Spleen (tissue), 11 donors: ENCODE measurements at regions not wholly inside any gene's neighbourhood (a gene's known extent, or its start where the extent isn't known, plus 50 kb on each side); places are given as distances from the start of the nearest gene placed in this dataset.

ENCODE experiments used
- DNase-seq: peaks from one replicate; pipeline ENCODE4 v3.0.0-alpha.2; 2020
- H3K27ac ChIP-seq, 8 donors: fragments of 200-600 bp; sonication (generic) in 7 of 8; 1 replicate in 4 of 8; 2 replicates in 4 of 8; pipeline versions ENCODE4 v1.5.0 to v1.8.0; 2016 to 2021; ENCODE audit warnings: inconsistent platforms in 4 of 8, mild to moderate bottlenecking in 4 of 8, moderate library complexity in 1 of 8
- H3K27me3 ChIP-seq, 7 donors: fragments of 200-600 bp; sonication (generic) in 6 of 7; replicated peaks in 1 of 7; 1 replicate in 4 of 7; 2 replicates in 3 of 7; pipeline versions ENCODE4 v1.5.0 to v1.8.0; 2016 to 2021; ENCODE audit warnings: inconsistent platforms in 3 of 7, mild to moderate bottlenecking in 1 of 7
- H3K36me3 ChIP-seq, 6 donors: fragments of 200-600 bp; sonication (generic) in 5 of 6; 1 replicate in 4 of 6; 2 replicates in 2 of 6; pipeline versions ENCODE4 v1.5.0 to v1.8.0; 2016 to 2021; ENCODE audit warnings: inconsistent platforms in 2 of 6
- H3K4me1 ChIP-seq, 6 donors: fragments of 200-600 bp; sonication (generic) in 5 of 6; 1 replicate in 3 of 6; 2 replicates in 3 of 6; pipeline versions ENCODE4 v1.5.0 to v1.8.0; 2016 to 2021; ENCODE audit warnings: inconsistent platforms in 3 of 6
- H3K4me3 ChIP-seq, 8 donors: fragments of 200-600 bp; sonication (generic) in 7 of 8; 1 replicate in 4 of 8; 2 replicates in 4 of 8; pipeline versions ENCODE4 v1.5.0 to v1.8.0; 2016 to 2021; ENCODE audit warnings: inconsistent platforms in 4 of 8, mild to moderate bottlenecking in 4 of 8, moderate library complexity in 2 of 8
- H3K9me3 ChIP-seq, 8 donors: fragments of 200-600 bp; sonication (generic) in 7 of 8; 1 replicate in 4 of 8; 2 replicates in 4 of 8; pipeline versions ENCODE4 v1.5.0 to v1.8.0; 2016 to 2021; ENCODE audit warnings: inconsistent platforms in 4 of 8
- CTCF ChIP-seq, 11 experiments: fragments of 200-600 bp in 7 of 11; fragments of 450-650 bp in 4 of 11; sonication (generic) in 4 of 11; IDR thresholded peaks in 8 of 11; conservative IDR thresholded peaks in 3 of 11; 1 replicate in 7 of 11; 2 replicates in 4 of 11; pipeline versions ENCODE4 v1.4.0 to v1.8.0; 2016 to 2021; ENCODE audit warnings: antibody characterized with exemption in 11 of 11, inconsistent platforms in 4 of 11, mild to moderate bottlenecking in 1 of 11
- POLR2A ChIP-seq, 3 donors: fragments of 450-650 bp; IDR thresholded peaks; one replicate each; pipeline ENCODE4 v1.5.1; 2017; ENCODE audit warnings: antibody characterized with exemption in 3 of 3, mild to moderate bottlenecking in 1 of 3
- POLR2AphosphoS5 ChIP-seq, 3 donors: sonication (generic); formaldehyde crosslinking; IDR thresholded peaks; one replicate each; pipeline ENCODE4 v1.5.1; 2017; ENCODE audit warnings: antibody characterized with exemption in 3 of 3
- WGBS, 5 donors: extraction: QIAGEN DNeasy Blood & Tissue Kit in 3 of 5; methylation state at CpG; one replicate each; pipeline versions ENCODE4 v1.1.5 to v1.1.7; 2013 to 2018; 5-methylcytosine and 5-hydroxymethylcytosine counted together
- intact Hi-C: fragments of 100-400 bp; cut with DNase I; formaldehyde crosslinking; loops from one replicate; pipeline ENCODE4 v1.15.0; 2023; ENCODE audit warnings: low total_unique reads
- donor health status: healthy with polysubstance abuse.
- donor health status: DM: no; HTN: no; CAD: no; lungs with moderate emphysema.
- donor health status: DM: no; HTN: no; CAD: no.
- donor health status: Bipolar disorder and iron deficiency.
- donor health status: healthy.
- donor health status: DM: no; HTN: no; CAD: no.
- donor health status: DM: yes; HTN: yes; CAD: no.

GRCh38 chr16:79805621-79806020, 205.1 kb upstream of the MAF start:
- Histone ChIP-seq H3K4me3 (no peak overlapping the region), H3K27me3 (peaks cover 0 to 8% (median 0%) of the 10 kb centered on the region in 7 donors), H3K4me1 (no peaks in the 10 kb centered on the region), H3K36me3 (no peaks in the 10 kb centered on the region), H3K27ac (no peak overlapping the region), H3K9me3 (peaks cover 0 to 10% (median 0%) of the 10 kb centered on the region in 8 donors)
- intact Hi-C loops, result no loop called here
- no peak for DNase-seq
- 65 to 78% (median 72%) methylated on average over 2 of the region's 2 CpGs for WGBS, 5 donors
- TF ChIP-seq POLR2A (IDR thresholded peaks at IDR 0.05) (no peak), CTCF (IDR thresholded peaks at IDR 0.05 in 8 of 11, conservative IDR thresholded peaks at IDR 0.05 in 3 of 11) (no peak)

GRCh38 chr16:79801646-79802045, 201.1 kb upstream of the MAF start:
- Histone ChIP-seq H3K4me1 (no peaks in the 10 kb centered on the region), H3K27ac (no peak overlapping the region), H3K9me3 (no peaks in the 10 kb centered on the region), H3K4me3 (no peak overlapping the region), H3K27me3 (no peaks in the 10 kb centered on the region), H3K36me3 (no peaks in the 10 kb centered on the region)
- WGBS, 5 donors, result 82 to 91% (median 85%) methylated on average over 5 of the region's 5 CpGs
- TF ChIP-seq POLR2A (IDR thresholded peaks at IDR 0.05), result no peak
- no peak for TF ChIP-seq CTCF (IDR thresholded peaks at IDR 0.05 in 8 of 11, conservative IDR thresholded peaks at IDR 0.05 in 3 of 11)
- no peak for TF ChIP-seq POLR2AphosphoS5 (IDR thresholded peaks at IDR 0.05)
- DNase-seq, result no peak
- intact Hi-C loops, result no loop called here

GRCh38 chr16:79800016-79800608, 199.6 kb upstream of the MAF start:
- no peak for TF ChIP-seq POLR2A (IDR thresholded peaks at IDR 0.05)
- TF ChIP-seq POLR2AphosphoS5 (IDR thresholded peaks at IDR 0.05), result no peak
- no peak for TF ChIP-seq CTCF (IDR thresholded peaks at IDR 0.05 in 8 of 11, conservative IDR thresholded peaks at IDR 0.05 in 3 of 11)
- Histone ChIP-seq H3K27ac (no peak overlapping the region), H3K9me3 (no peaks in the 10 kb centered on the region), H3K36me3 (no peaks in the 10 kb centered on the region), H3K27me3 (peaks cover 0 to under 1% (median 0%) of the 10 kb centered on the region in 7 donors), H3K4me1 (no peaks in the 10 kb centered on the region), H3K4me3 (no peak overlapping the region)
- intact Hi-C loops, result no loop called here
- no peak for DNase-seq
- 62 to 72% (median 70%) methylated on average over 3 of the region's 3 CpGs for WGBS, 5 donors

- H3K27ac ChIP-seq, result no peak overlapping the region
- intact Hi-C loops, result no loop called here
- no peaks in the 10 kb centered on the region for H3K9me3 ChIP-seq
- H3K27me3 ChIP-seq, result peaks cover 0 to 3% (median 0%) of the 10 kb centered on the region in 7 donors
- 68 to 81% (median 72%) methylated on average over 2 of the region's 2 CpGs for WGBS, 5 donors
- no peaks in the 10 kb centered on the region for H3K4me1 ChIP-seq
- no peak for DNase-seq
- H3K36me3 ChIP-seq, result no peaks in the 10 kb centered on the region
- H3K4me3 ChIP-seq, result no peak overlapping the region
- no peak for TF ChIP-seq POLR2A (IDR thresholded peaks at IDR 0.05)
- no peak for TF ChIP-seq POLR2AphosphoS5 (IDR thresholded peaks at IDR 0.05)
- no peak for TF ChIP-seq CTCF (IDR thresholded peaks at IDR 0.05 in 8 of 11, conservative IDR thresholded peaks at IDR 0.05 in 3 of 11)
Observed at GRCh38 chr16:79798416-79799053, 198.0 kb upstream of the MAF start.
